HEK293 (cell line): ENCODE measurements at regions not wholly inside any gene's neighbourhood (a gene's known extent, or its start where the extent isn't known, plus 50 kb on each side); places are given as distances from the start of the nearest gene placed in this dataset.

Source experiments
- CTCF ChIP-seq: fragments of 450-650 bp; formaldehyde crosslinking; IDR thresholded peaks from 2 replicates; pipeline ENCODE4 v1.5.1; 2016; ENCODE audit warnings: missing biosample characterization, missing genetic modification characterization
- TRIM28 ChIP-seq: IDR thresholded peaks from 2 replicates; pipeline ENCODE4 v1.6.1; 2011; ENCODE audit warnings: low read length, control low read depth, borderline replicate concordance
- ZBTB10 ChIP-seq: fragments of 450-650 bp; formaldehyde crosslinking; IDR thresholded peaks from 2 replicates; pipeline ENCODE4 v1.5.1; 2016; ENCODE audit warnings: missing biosample characterization, missing genetic modification characterization
- ZIC2 ChIP-seq: fragments of 450-650 bp; formaldehyde crosslinking; IDR thresholded peaks from 2 replicates; pipeline ENCODE4 v1.5.1; 2016; ENCODE audit warnings: missing biosample characterization, missing genetic modification characterization
- ZNF274 ChIP-seq, 2 experiments: fragments of 200-500 bp in 1 of 2; fragments of 450-650 bp in 1 of 2; sonication (Bioruptor generic) in 1 of 2; formaldehyde crosslinking in 1 of 2; IDR thresholded peaks; 2 replicates each; pipeline versions ENCODE4 v1.5.1 to v1.6.1; 2014 to 2016; ENCODE audit warnings: borderline replicate concordance in 1 of 2, inconsistent platforms in 1 of 2, low read length in 1 of 2, missing biosample characterization in 1 of 2, missing genetic modification characterization in 1 of 2
- ZNF354C ChIP-seq: fragments of 450-650 bp; formaldehyde crosslinking; IDR thresholded peaks from 2 replicates; pipeline ENCODE4 v1.5.1; 2016; ENCODE audit warnings: missing biosample characterization, missing genetic modification characterization, low read depth, borderline replicate concordance
- ZNF654 ChIP-seq: fragments of 450-650 bp; formaldehyde crosslinking; IDR thresholded peaks from 2 replicates; pipeline ENCODE4 v1.5.1; 2016; ENCODE audit warnings: low read depth, missing biosample characterization, missing genetic modification characterization

- TF ChIP-seq CTCF (tag by site-specific recombination) (no peak), ZNF654 (no peak), ZNF354C (no peak), ZNF274 (IDR thresholded peaks at IDR 0.05; ENCODE audit: low read length) (no peak), ZNF274 (tag by site-specific recombination; IDR thresholded peaks at IDR 0.05; ENCODE audit: borderline replicate concordance) (no peak), ZBTB10 (no peak), ZIC2 (tag by site-specific recombination) (no peak), TRIM28 (no peak)
Observed at GRCh38 chr12:105534068-105534467, 203.6 kb downstream of the C12orf75 start.
